Body of pancreas (tissue), 4 donors: ENCODE measurements at regions not wholly inside any gene's neighbourhood (a gene's known extent, or its start where the extent isn't known, plus 50 kb on each side); places are given as distances from the start of the nearest gene placed in this dataset.

Experiments
- ATAC-seq: fragments of 150-250 bp; one replicate; pipeline ENCODE4 v1.9.1; 2016
- DNase-seq, 4 donors: peaks; one replicate each; pipeline ENCODE4 v3.0.0-alpha.2; 2019
- H3K27ac ChIP-seq, 4 donors: fragments of 200-600 bp; sonication (generic); 1 replicate in 3 of 4; 2 replicates in 1 of 4; pipeline versions ENCODE4 v1.5.1 to v1.6.1; 2016 to 2019; ENCODE audit warnings: mild to moderate bottlenecking in 1 of 4, mixed read lengths in 1 of 4, moderate library complexity in 1 of 4
- H3K27me3 ChIP-seq, 2 donors: fragments of 200-600 bp; sonication (generic); one replicate each; pipeline ENCODE4 v1.6.0; 2016; ENCODE audit warnings: mild to moderate bottlenecking in 1 of 2
- H3K36me3 ChIP-seq, 2 donors: fragments of 200-600 bp; sonication (generic); replicated peaks in 1 of 2; 2 replicates each; pipeline ENCODE4 v1.5.1; 2016; ENCODE audit warnings: low read depth in 2 of 2; ENCODE audit not compliant: insufficient read depth in 1 of 2
- H3K4me1 ChIP-seq: fragments of 200-600 bp; sonication (generic); one replicate; pipeline ENCODE4 v1.6.0; 2016
- H3K4me3 ChIP-seq, 2 donors: fragments of 200-600 bp; sonication (generic); 1 replicate in 1 of 2; 2 replicates in 1 of 2; pipeline ENCODE4 v1.5.1; 2016 to 2019
- H3K9me3 ChIP-seq, 3 donors: fragments of 200-600 bp; sonication (generic); 1 replicate in 2 of 3; 2 replicates in 1 of 3; pipeline ENCODE4 v1.5.1; 2016
- CTCF ChIP-seq, 7 experiments: fragments of 450-650 bp in 4 of 7; fragments of 200-600 bp in 3 of 7; sonication (generic) in 3 of 7; IDR thresholded peaks; one replicate each; pipeline ENCODE4 v1.5.1; 2016 to 2019; ENCODE audit warnings: antibody characterized with exemption in 7 of 7
- POLR2A ChIP-seq, 3 donors: fragments of 450-650 bp; IDR thresholded peaks; one replicate each; pipeline ENCODE4 v1.6.1; 2016; ENCODE audit warnings: antibody characterized with exemption in 3 of 3, mild to moderate bottlenecking in 2 of 3
- WGBS, 2 donors: methylation state at CpG; one replicate each; pipeline ENCODE4 v1.1.5; 2017; 5-methylcytosine and 5-hydroxymethylcytosine counted together
- intact Hi-C: fragments of 100-400 bp; cut with DNase I; formaldehyde crosslinking; loops from one replicate; pipeline ENCODE4 v1.15.1; 2023

GRCh38 chr5:173408946-173409345, 80.7 kb upstream of the STC2 start:
- intact Hi-C loops, result no loop called here
- no peak for ATAC-seq
- H3K4me1 ChIP-seq, result no peaks in the 10 kb centered on the region
- no peaks in the 10 kb centered on the region for H3K27me3 ChIP-seq
- WGBS, 2 donors, result 73 to 76% methylated on average over 1 of the region's 1 CpG
- no peak for DNase-seq
- no peak for TF ChIP-seq CTCF (IDR thresholded peaks at IDR 0.05)
- no peak for TF ChIP-seq POLR2A (IDR thresholded peaks at IDR 0.05)
- no peak overlapping the region for H3K4me3 ChIP-seq
- H3K36me3 ChIP-seq, result no peaks in the 10 kb centered on the region
- no peaks in the 10 kb centered on the region for H3K9me3 ChIP-seq
- no peak overlapping the region for H3K27ac ChIP-seq

DNA sequence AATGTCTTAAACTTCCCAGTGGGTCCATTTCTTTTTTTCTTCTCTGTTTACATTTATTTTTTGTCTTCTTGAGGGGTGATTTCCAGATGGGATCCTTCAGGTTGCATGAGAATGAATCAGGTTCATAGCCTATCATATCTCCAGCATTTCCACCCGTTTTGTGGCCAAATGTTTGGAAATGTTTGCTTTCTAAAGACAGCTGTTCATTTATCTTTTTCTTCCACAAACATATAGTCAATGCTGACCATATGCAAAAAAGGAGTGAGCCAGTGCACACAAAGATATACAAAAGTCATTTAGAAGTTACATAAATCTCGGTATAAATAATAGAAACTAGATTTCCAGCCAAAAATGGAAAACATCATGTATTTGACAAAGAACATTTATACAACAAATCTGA, 71.6 kb upstream of the STC2 start:
- no peaks in the 10 kb centered on the region for H3K36me3 ChIP-seq
- intact Hi-C loops, result no loop called here
- ATAC-seq (no peak), DNase-seq (no peak)
- H3K27me3 ChIP-seq, result no peaks in the 10 kb centered on the region
- no peak overlapping the region for H3K4me3 ChIP-seq
- TF ChIP-seq CTCF (IDR thresholded peaks at IDR 0.05) (no peak), POLR2A (IDR thresholded peaks at IDR 0.05) (no peak)
- no peaks in the 10 kb centered on the region for H3K9me3 ChIP-seq
- 19 to 33% methylated on average over 2 of the region's 2 CpGs for whole genome bisulfite sequencing, 2 donors
- no peak overlapping the region for H3K27ac ChIP-seq
- no peaks in the 10 kb centered on the region for H3K4me1 ChIP-seq

DNA sequence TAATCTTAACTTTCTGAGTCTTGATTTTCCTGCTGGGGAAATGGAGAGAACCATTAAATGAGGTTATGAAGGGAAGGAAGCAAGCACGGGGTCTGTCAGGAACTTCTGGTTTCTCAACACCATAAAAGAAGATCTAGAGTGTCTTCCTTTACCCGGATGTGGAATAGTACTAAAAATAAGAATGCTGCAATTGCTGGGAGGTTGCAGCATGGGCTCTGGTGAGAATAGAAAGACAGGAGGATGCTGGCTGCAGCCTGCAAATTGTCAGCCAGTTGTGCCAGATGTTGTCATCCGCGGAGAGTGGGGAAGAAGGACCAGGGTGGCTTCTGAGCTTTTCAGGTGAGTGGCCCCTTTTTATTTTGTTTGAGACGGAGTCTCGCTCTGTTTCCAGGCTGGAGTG, 69.3 kb upstream of the STC2 start:
- Histone ChIP-seq H3K27me3 (no peaks in the 10 kb centered on the region), H3K9me3 (no peaks in the 10 kb centered on the region), H3K4me3 (no peak overlapping the region), H3K27ac (no peak overlapping the region), H3K36me3 (no peaks in the 10 kb centered on the region), H3K4me1 (no peaks in the 10 kb centered on the region)
- intact Hi-C loops, result no loop called here
- TF ChIP-seq POLR2A (IDR thresholded peaks at IDR 0.05) (no peak), CTCF (IDR thresholded peaks at IDR 0.05) (no peak)
- ATAC-seq (no peak), DNase-seq (no peak)
- 82 to 86% methylated on average over 6 of the region's 6 CpGs for WGBS, 2 donors

- Histone ChIP-seq H3K9me3 (peaks cover 0 to 4% (median 0%) of the 10 kb centered on the region in 3 donors), H3K36me3 (no peaks in the 10 kb centered on the region), H3K27me3 (no peaks in the 10 kb centered on the region), H3K4me3 (no peak overlapping the region), H3K4me1 (no peaks in the 10 kb centered on the region), H3K27ac (no peak overlapping the region)
- TF ChIP-seq POLR2A (IDR thresholded peaks at IDR 0.05) (no peak), CTCF (IDR thresholded peaks at IDR 0.05) (no peak)
- WGBS, 2 donors, result 48 to 76% methylated on average over 2 to 13 of the region's 14 CpGs
- no peak for DNase-seq
- no peak for ATAC-seq
- intact Hi-C loops, result no loop called here
Measured at GRCh38 chr5:173396311-173396993, 68.2 kb upstream of the STC2 start.

DNA sequence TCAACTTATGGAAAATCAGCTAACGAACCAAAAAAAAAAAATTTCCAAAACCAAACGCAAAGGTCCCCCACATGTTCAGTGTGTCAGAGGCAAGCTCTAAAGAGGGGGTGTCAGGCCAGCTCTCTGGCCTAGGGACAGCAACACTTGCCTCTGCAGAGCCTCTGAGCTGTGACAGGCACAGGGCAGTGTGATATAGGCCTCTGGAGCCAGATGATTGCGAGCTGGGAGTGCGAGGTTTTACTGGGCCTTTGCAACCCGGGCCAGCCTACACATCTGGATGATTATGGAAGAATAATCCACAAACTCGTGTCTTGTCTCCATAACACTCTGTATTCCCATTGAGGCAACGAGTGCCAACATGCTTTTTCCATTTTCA, 67.7 kb upstream of the STC2 start:
- WGBS, 2 donors, result 76 to 89% methylated on average over 7 of the region's 7 CpGs

More for the DNA sequence above, 67.7 kb upstream of the STC2 start:
- Histone ChIP-seq H3K27ac (no peak overlapping the region), H3K9me3 (peaks cover 0 to 4% (median 0%) of the 10 kb centered on the region in 3 donors), H3K36me3 (no peaks in the 10 kb centered on the region), H3K27me3 (no peaks in the 10 kb centered on the region), H3K4me1 (no peaks in the 10 kb centered on the region), H3K4me3 (no peak overlapping the region)
- DNase-seq (no peak), ATAC-seq (no peak)
- intact Hi-C loops, result no loop called here
- TF ChIP-seq POLR2A (IDR thresholded peaks at IDR 0.05) (no peak), CTCF (IDR thresholded peaks at IDR 0.05) (no peak)
